HG03066 (cell line): ENCODE measurements at regions not wholly inside any gene's neighbourhood (a gene's known extent, or its start where the extent isn't known, plus 50 kb on each side); places are given as distances from the start of the nearest gene placed in this dataset.

Experiments used
- ATAC-seq: cut with Tn5 transposase; IDR thresholded peaks from one replicate; pipeline ENCODE4 v1.9.1; 2021; ENCODE audit warnings: low read depth; ENCODE audit not compliant: unreplicated experiment

GRCh38 chr14:65214741-65215140 lies 112.4 kb upstream of the MAX start:
- no peak for ATAC-seq

- no peak for ATAC-seq
Observed at GRCh38 chr14:65219353-65219752, 117.0 kb upstream of the MAX start.

- peak; percentile 45 for ATAC-seq
Observed at GRCh38 chr14:65222440-65222858, 120.1 kb upstream of the MAX start.

- ATAC-seq: no peak
Observed at GRCh38 chr14:65223636-65224035, 121.3 kb upstream of the MAX start.

GRCh38 chr14:65224799-65225198 lies 122.5 kb upstream of the MAX start:
- no peak for ATAC-seq

GRCh38 chr14:65225299-65226159 lies 123.2 kb upstream of the MAX start:
- no peak for ATAC-seq

GRCh38 chr14:65226824-65227604 lies 124.7 kb upstream of the MAX start:
- no peak for ATAC-seq

- ATAC-seq: peak; percentile 97
Observed at GRCh38 chr14:65228436-65228835, 126.1 kb upstream of the MAX start.

GRCh38 chr14:65228956-65229747 lies 126.8 kb upstream of the MAX start:
- no peak for ATAC-seq

- no peak for ATAC-seq
Observed at GRCh38 chr14:65229748-65230728, 127.7 kb upstream of the MAX start.

- ATAC-seq: no peak
Observed at GRCh38 chr14:65231286-65231980, 129.1 kb upstream of the MAX start.

- ATAC-seq: no peak
Observed at GRCh38 chr14:65234752-65235361, 132.5 kb upstream of the MAX start.

- ATAC-seq: no peak
Observed at GRCh38 chr14:65237023-65237814, 134.9 kb upstream of the MAX start.

- no peak for ATAC-seq
Observed at GRCh38 chr14:65237941-65238340, 135.6 kb upstream of the MAX start.

- ATAC-seq: no peak
Observed at GRCh38 chr14:65238456-65238855, 136.1 kb upstream of the MAX start.

GRCh38 chr14:65239143-65239937 lies 137.0 kb upstream of the MAX start:
- no peak for ATAC-seq

- ATAC-seq: no peak
Observed at GRCh38 chr14:65239938-65240296, 137.6 kb upstream of the MAX start.
